ENCODE measurements at regions not wholly inside any gene's neighbourhood (a gene's known extent, or its start where the extent isn't known, plus 50 kb on each side); places are given as distances from the start of the nearest gene placed in this dataset.

DNA sequence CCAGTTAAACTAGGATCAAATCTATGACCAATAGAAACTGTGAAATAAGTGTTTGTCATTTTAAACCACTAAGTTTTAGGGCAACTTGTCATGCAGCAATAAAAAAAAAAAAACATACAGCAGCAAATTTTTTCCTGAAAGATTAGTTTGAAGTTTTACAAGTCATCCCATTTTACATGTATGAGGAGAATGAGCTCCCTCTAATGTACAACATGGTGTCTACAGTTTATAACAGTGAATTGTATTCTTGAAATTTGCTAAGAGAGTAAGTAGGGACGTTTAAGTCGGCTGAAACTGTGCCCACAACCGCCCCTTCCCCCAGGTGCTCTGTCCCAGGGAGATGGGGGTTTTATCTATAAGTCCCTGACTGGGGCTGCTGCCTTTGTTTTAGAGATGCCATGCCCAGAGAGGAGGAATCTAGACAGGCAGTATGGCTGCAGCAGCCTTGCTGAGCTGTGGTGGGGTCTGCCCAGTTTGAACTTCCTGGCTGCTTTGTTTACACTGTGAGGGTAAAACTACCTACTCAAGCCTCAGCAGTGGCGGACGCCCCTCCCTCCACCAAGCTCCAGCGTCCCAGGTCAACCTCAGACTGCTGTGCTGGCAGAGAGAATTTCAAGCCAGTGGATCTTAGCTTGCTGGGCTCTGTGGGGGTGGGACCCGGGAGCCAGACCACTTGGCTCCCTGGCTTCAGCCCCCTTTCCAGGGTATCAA is 499.3 kb upstream of the CT83 start (continued):
- TF ChIP-seq, protein P1, sequence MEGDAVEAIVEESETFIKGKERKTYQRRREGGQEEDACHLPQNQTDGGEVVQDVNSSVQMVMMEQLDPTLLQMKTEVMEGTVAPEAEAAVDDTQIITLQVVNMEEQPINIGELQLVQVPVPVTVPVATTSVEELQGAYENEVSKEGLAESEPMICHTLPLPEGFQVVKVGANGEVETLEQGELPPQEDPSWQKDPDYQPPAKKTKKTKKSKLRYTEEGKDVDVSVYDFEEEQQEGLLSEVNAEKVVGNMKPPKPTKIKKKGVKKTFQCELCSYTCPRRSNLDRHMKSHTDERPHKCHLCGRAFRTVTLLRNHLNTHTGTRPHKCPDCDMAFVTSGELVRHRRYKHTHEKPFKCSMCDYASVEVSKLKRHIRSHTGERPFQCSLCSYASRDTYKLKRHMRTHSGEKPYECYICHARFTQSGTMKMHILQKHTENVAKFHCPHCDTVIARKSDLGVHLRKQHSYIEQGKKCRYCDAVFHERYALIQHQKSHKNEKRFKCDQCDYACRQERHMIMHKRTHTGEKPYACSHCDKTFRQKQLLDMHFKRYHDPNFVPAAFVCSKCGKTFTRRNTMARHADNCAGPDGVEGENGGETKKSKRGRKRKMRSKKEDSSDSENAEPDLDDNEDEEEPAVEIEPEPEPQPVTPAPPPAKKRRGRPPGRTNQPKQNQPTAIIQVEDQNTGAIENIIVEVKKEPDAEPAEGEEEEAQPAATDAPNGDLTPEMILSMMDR (IDR thresholded peaks at IDR 0.05 in 2 of 3, conservative IDR thresholded peaks at IDR 0.05 in 1 of 3; ENCODE audit: borderline replicate concordance in 1 of 3, insufficient read depth in 1 of 3, low read depth in 2 of 3, low read length in 2 of 3), result no peak; a peak in 1 of 6 replicates
- no peak for TF ChIP-seq SRF (IDR thresholded peaks at IDR 0.05; ENCODE audit: low read depth)
- no peak for TF ChIP-seq ZNF274 (IDR thresholded peaks at IDR 0.05; ENCODE audit: low read depth, low read length)
- no peak for TF ChIP-seq EZH2phosphoT487 (IDR thresholded peaks at IDR 0.05; ENCODE audit: borderline replicate concordance)
- TF ChIP-seq, protein P2, sequence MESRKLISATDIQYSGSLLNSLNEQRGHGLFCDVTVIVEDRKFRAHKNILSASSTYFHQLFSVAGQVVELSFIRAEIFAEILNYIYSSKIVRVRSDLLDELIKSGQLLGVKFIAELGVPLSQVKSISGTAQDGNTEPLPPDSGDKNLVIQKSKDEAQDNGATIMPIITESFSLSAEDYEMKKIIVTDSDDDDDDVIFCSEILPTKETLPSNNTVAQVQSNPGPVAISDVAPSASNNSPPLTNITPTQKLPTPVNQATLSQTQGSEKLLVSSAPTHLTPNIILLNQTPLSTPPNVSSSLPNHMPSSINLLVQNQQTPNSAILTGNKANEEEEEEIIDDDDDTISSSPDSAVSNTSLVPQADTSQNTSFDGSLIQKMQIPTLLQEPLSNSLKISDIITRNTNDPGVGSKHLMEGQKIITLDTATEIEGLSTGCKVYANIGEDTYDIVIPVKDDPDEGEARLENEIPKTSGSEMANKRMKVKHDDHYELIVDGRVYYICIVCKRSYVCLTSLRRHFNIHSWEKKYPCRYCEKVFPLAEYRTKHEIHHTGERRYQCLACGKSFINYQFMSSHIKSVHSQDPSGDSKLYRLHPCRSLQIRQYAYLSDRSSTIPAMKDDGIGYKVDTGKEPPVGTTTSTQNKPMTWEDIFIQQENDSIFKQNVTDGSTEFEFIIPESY (IDR thresholded peaks at IDR 0.05; ENCODE audit: extremely low read depth, insufficient replicate concordance, low read length), result no peak

DNA sequence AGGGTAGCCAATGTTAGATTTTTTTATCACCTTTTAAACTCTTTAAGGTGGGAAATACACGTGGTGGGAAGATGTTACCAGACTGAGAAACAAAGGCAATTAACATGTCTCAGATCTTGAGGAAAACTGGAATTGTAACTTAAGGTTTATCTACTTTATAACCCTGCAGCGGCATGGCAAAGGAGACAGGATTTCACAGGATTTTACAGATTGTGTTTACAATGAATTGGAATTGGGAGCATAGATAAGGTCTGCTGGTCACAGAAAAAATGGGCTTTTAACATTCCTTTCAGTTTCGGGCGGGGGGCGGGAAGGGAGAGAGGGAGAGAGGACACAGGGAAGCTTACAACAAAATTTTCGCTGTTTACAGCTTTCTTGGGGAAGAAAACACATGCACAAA is 467.5 kb upstream of the CT83 start:
- no peaks in the 10 kb centered on the region for H3K36me3 ChIP-seq (ENCODE audit: control insufficient read depth in 1 of 2, insufficient read depth in 2 of 2, low read length in 2 of 2)
- BruUV-seq (replicated peaks), result no TSS peak
- H4K20me1 ChIP-seq (ENCODE audit: insufficient read depth), result no peaks in the 10 kb centered on the region
- TF ChIP-seq TCF7L2 (IDR thresholded peaks at IDR 0.05; ENCODE audit: borderline replicate concordance, extremely low read depth, insufficient read depth, insufficient read length) (no peak), POLR2A (IDR thresholded peaks at IDR 0.05; ENCODE audit: borderline replicate concordance, extremely low read depth, insufficient read depth, insufficient read length) (no peak), FOSL1 (IDR thresholded peaks at IDR 0.05; ENCODE audit: low read depth) (no peak), EGR1 (IDR thresholded peaks at IDR 0.05; ENCODE audit: low read depth) (no peak)
- TF ChIP-seq, protein P3, sequence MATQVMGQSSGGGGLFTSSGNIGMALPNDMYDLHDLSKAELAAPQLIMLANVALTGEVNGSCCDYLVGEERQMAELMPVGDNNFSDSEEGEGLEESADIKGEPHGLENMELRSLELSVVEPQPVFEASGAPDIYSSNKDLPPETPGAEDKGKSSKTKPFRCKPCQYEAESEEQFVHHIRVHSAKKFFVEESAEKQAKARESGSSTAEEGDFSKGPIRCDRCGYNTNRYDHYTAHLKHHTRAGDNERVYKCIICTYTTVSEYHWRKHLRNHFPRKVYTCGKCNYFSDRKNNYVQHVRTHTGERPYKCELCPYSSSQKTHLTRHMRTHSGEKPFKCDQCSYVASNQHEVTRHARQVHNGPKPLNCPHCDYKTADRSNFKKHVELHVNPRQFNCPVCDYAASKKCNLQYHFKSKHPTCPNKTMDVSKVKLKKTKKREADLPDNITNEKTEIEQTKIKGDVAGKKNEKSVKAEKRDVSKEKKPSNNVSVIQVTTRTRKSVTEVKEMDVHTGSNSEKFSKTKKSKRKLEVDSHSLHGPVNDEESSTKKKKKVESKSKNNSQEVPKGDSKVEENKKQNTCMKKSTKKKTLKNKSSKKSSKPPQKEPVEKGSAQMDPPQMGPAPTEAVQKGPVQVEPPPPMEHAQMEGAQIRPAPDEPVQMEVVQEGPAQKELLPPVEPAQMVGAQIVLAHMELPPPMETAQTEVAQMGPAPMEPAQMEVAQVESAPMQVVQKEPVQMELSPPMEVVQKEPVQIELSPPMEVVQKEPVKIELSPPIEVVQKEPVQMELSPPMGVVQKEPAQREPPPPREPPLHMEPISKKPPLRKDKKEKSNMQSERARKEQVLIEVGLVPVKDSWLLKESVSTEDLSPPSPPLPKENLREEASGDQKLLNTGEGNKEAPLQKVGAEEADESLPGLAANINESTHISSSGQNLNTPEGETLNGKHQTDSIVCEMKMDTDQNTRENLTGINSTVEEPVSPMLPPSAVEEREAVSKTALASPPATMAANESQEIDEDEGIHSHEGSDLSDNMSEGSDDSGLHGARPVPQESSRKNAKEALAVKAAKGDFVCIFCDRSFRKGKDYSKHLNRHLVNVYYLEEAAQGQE (IDR thresholded peaks at IDR 0.05; ENCODE audit: low read depth), result no peak
- TF ChIP-seq, protein P4, sequence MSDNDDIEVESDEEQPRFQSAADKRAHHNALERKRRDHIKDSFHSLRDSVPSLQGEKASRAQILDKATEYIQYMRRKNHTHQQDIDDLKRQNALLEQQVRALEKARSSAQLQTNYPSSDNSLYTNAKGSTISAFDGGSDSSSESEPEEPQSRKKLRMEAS (IDR thresholded peaks at IDR 0.05), result no peak
- no peaks in the 10 kb centered on the region for H3K4me1 ChIP-seq (ENCODE audit: control insufficient read depth in 1 of 2, insufficient read depth in 2 of 2, low read length in 2 of 2)
- H3K4me3 ChIP-seq (replicated peaks in 1 of 2; ENCODE audit: low read depth in 1 of 2, low read length in 2 of 2), result no peak overlapping the region
- H3K9me2 ChIP-seq (ENCODE audit: insufficient read depth), result no peaks in the 10 kb centered on the region
- H3K9ac ChIP-seq (ENCODE audit: low read length), result no peak overlapping the region
- H3K27ac ChIP-seq (ENCODE audit: low read depth, low read length), result no peak overlapping the region
- CTCF ChIA-PET, result no interaction called here
- H3K4me2 ChIP-seq (ENCODE audit: low read length), result no peak overlapping the region
- ATAC-seq, result no peak
- POLR2A ChIA-PET, result no interaction called here
- no peak for DNase-seq (ENCODE audit: low read depth, low spot score)
- H3K27me3 ChIP-seq (ENCODE audit: insufficient read depth, low read length), result no peaks in the 10 kb centered on the region
- intact Hi-C loops (cut with micrococcal nuclease), result no loop called here
- H3K79me2 ChIP-seq (ENCODE audit: insufficient read depth, low read length), result no peaks in the 10 kb centered on the region
- H2AFZ ChIP-seq (ENCODE audit: low read depth, low read length, poor library complexity, severe bottlenecking), result no peak overlapping the region
- RAD21 ChIA-PET (ENCODE audit: low non-redundant PET in 1 of 2, low total read pairs in 2 of 2, uncharacterized antibody in 2 of 2, unreplicated experiment in 2 of 2), result no interaction called here
- H3K9me3 ChIP-seq (ENCODE audit: control insufficient read depth in 1 of 2, insufficient read depth in 1 of 2, low read depth in 1 of 2, low read length in 2 of 2), result no peaks in the 10 kb centered on the region

Data from HCT116 (cell line).